Liver (tissue), 8 donors: ENCODE measurements at regions not wholly inside any gene's neighbourhood (a gene's known extent, or its start where the extent isn't known, plus 50 kb on each side); places are given as distances from the start of the nearest gene placed in this dataset.

Experiments used
- DNase-seq: peaks from one replicate; pipeline ENCODE4 v3.0.0-alpha.2; 2017; ENCODE audit warnings: low spot score
- H3K27ac ChIP-seq, 2 donors: one replicate each; pipeline ENCODE4 v1.7.0; 2013; ENCODE audit warnings: inconsistent platforms in 2 of 2, low read length in 2 of 2, control low read depth in 1 of 2, low read depth in 1 of 2, mild to moderate bottlenecking in 1 of 2
- H3K27me3 ChIP-seq, 4 donors: one replicate each; pipeline versions ENCODE4 v1.6.1 to v1.7.0; 2013; ENCODE audit warnings: low read length in 3 of 4, inconsistent platforms in 1 of 4, mild to moderate bottlenecking in 1 of 4, moderate library complexity in 1 of 4; ENCODE audit not compliant: control insufficient read depth in 4 of 4, insufficient read depth in 4 of 4
- H3K36me3 ChIP-seq, 4 donors: one replicate each; pipeline versions ENCODE4 v1.6.1 to v1.7.0; 2013; ENCODE audit warnings: low read length in 3 of 4, mild to moderate bottlenecking in 3 of 4, low read depth in 1 of 4, moderate library complexity in 1 of 4; ENCODE audit not compliant: control insufficient read depth in 4 of 4, insufficient read depth in 3 of 4
- H3K4me1 ChIP-seq, 4 donors: one replicate each; pipeline versions ENCODE4 v1.6.1 to v1.7.0; 2013; ENCODE audit warnings: low read length in 3 of 4, mild to moderate bottlenecking in 3 of 4, moderate library complexity in 1 of 4; ENCODE audit not compliant: control insufficient read depth in 4 of 4, insufficient read depth in 4 of 4
- H3K4me3 ChIP-seq, 3 donors: one replicate each; pipeline versions ENCODE4 v1.6.1 to v1.7.0; 2013; ENCODE audit warnings: low read length in 3 of 3, control low read depth in 1 of 3, low read depth in 1 of 3, mild to moderate bottlenecking in 1 of 3
- H3K9ac ChIP-seq, 2 donors: one replicate each; pipeline ENCODE4 v1.7.0; 2013; ENCODE audit warnings: low read length in 2 of 2, mild to moderate bottlenecking in 2 of 2, moderate library complexity in 2 of 2, control low read depth in 1 of 2, low read depth in 1 of 2
- H3K9me3 ChIP-seq, 4 donors: one replicate each; pipeline versions ENCODE4 v1.6.1 to v1.7.0; 2013; ENCODE audit warnings: low read length in 3 of 4; ENCODE audit not compliant: control insufficient read depth in 4 of 4
- EGR1 ChIP-seq, 2 donors: IDR thresholded peaks; 2 replicates each; pipeline ENCODE4 v1.6.1; 2016 to 2018; ENCODE audit warnings: antibody characterized with exemption in 2 of 2, low read depth in 2 of 2
- FOXA1 ChIP-seq: IDR thresholded peaks from 2 replicates; pipeline ENCODE4 v1.6.1; 2016; ENCODE audit warnings: antibody characterized with exemption
- FOXA2 ChIP-seq: IDR thresholded peaks from 2 replicates; pipeline ENCODE4 v1.6.1; 2016; ENCODE audit warnings: antibody characterized with exemption
- GABPA ChIP-seq, 2 donors: IDR thresholded peaks in 1 of 2; conservative IDR thresholded peaks in 1 of 2; 2 replicates each; pipeline ENCODE4 v1.6.1; 2016; ENCODE audit warnings: antibody characterized with exemption in 2 of 2, mild to moderate bottlenecking in 1 of 2, moderate library complexity in 1 of 2
- HNF4A ChIP-seq, 2 donors: conservative IDR thresholded peaks; 2 replicates each; pipeline ENCODE4 v1.6.1; 2016; ENCODE audit warnings: antibody characterized with exemption in 2 of 2, mild to moderate bottlenecking in 2 of 2
- HNF4G ChIP-seq: IDR thresholded peaks from 2 replicates; pipeline ENCODE4 v1.6.1; 2016; ENCODE audit warnings: antibody characterized with exemption
- JUND ChIP-seq, 2 donors: IDR thresholded peaks; 2 replicates each; pipeline ENCODE4 v1.6.1; 2016; ENCODE audit warnings: antibody characterized with exemption in 2 of 2
- NR2F2 ChIP-seq: IDR thresholded peaks from 2 replicates; pipeline ENCODE4 v1.6.1; 2016; ENCODE audit warnings: antibody characterized with exemption
- RAD21 ChIP-seq, 2 donors: IDR thresholded peaks; 2 replicates each; pipeline ENCODE4 v1.6.1; 2016; ENCODE audit warnings: antibody characterized with exemption in 2 of 2, mild to moderate bottlenecking in 2 of 2
- RXRA ChIP-seq, 2 donors: IDR thresholded peaks; 2 replicates each; pipeline ENCODE4 v1.6.1; 2017 to 2018; ENCODE audit warnings: antibody characterized with exemption in 2 of 2, mild to moderate bottlenecking in 1 of 2
- SP1 ChIP-seq: IDR thresholded peaks from 2 replicates; pipeline ENCODE4 v1.6.1; 2018; ENCODE audit warnings: antibody characterized with exemption, mild to moderate bottlenecking
- TAF1 ChIP-seq: conservative IDR thresholded peaks from 2 replicates; pipeline ENCODE4 v1.6.1; 2016; ENCODE audit warnings: antibody characterized with exemption, mild to moderate bottlenecking
- YY1 ChIP-seq: IDR thresholded peaks from 2 replicates; pipeline ENCODE4 v1.6.1; 2016; ENCODE audit warnings: antibody characterized with exemption, mild to moderate bottlenecking
- WGBS: extraction: QIAGEN DNeasy Blood & Tissue Kit; methylation state at CpG from one replicate; pipeline ENCODE4 v1.1.7; 2013; 5-methylcytosine and 5-hydroxymethylcytosine counted together
- TF ChIP-seq, protein P1 (sequence below): IDR thresholded peaks from 2 replicates; pipeline ENCODE4 v1.6.1; 2016; ENCODE audit warnings: antibody characterized with exemption, mild to moderate bottlenecking
- TF ChIP-seq, protein P2 (sequence below): IDR thresholded peaks from 2 replicates; pipeline ENCODE4 v1.6.1; 2016; ENCODE audit warnings: antibody characterized with exemption
- TF ChIP-seq, protein P3 (sequence below): IDR thresholded peaks from 2 replicates; pipeline ENCODE4 v1.6.1; 2016; ENCODE audit warnings: antibody characterized with exemption
- TF ChIP-seq, protein P4 (sequence below): IDR thresholded peaks from 2 replicates; pipeline ENCODE4 v1.6.1; 2016; ENCODE audit warnings: antibody characterized with exemption
- TF ChIP-seq, protein P5 (sequence below): fragments of 150-350 bp; IDR thresholded peaks from 2 replicates; pipeline ENCODE4 v1.5.1; 2017; ENCODE audit warnings: improper control_type of control experiment, low read depth, low read length; ENCODE audit not compliant: missing input control
- donor health status: healthy.
- donor health status: healthy.
- donor health status: healthy.
- donor health status: healthy.
- donor health status: healthy.

DNA sequence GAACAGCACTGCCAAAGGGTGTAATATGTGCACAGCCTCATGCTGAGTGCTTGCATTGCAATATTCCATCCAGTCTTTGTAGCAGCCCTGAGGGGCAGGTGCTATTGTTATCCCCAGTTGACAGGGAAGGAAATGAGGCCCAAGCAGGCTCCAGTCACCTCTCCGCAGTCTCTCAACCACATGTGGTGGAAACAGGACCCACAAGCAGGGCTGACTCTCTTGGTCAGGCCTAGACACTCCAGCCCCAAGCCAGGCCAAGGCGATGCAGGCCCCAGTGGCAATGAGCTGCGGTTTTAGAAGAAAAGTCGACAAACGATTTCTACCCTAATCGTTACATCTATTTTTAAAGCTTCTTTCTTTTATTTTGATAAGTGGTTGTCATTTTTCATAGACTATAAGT is 52.6 kb upstream of the GADD45A start:
- H3K4me3 ChIP-seq = no peak overlapping the region
- TF ChIP-seq, protein P1, sequence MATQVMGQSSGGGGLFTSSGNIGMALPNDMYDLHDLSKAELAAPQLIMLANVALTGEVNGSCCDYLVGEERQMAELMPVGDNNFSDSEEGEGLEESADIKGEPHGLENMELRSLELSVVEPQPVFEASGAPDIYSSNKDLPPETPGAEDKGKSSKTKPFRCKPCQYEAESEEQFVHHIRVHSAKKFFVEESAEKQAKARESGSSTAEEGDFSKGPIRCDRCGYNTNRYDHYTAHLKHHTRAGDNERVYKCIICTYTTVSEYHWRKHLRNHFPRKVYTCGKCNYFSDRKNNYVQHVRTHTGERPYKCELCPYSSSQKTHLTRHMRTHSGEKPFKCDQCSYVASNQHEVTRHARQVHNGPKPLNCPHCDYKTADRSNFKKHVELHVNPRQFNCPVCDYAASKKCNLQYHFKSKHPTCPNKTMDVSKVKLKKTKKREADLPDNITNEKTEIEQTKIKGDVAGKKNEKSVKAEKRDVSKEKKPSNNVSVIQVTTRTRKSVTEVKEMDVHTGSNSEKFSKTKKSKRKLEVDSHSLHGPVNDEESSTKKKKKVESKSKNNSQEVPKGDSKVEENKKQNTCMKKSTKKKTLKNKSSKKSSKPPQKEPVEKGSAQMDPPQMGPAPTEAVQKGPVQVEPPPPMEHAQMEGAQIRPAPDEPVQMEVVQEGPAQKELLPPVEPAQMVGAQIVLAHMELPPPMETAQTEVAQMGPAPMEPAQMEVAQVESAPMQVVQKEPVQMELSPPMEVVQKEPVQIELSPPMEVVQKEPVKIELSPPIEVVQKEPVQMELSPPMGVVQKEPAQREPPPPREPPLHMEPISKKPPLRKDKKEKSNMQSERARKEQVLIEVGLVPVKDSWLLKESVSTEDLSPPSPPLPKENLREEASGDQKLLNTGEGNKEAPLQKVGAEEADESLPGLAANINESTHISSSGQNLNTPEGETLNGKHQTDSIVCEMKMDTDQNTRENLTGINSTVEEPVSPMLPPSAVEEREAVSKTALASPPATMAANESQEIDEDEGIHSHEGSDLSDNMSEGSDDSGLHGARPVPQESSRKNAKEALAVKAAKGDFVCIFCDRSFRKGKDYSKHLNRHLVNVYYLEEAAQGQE = no peak
- TF ChIP-seq SP1 = no peak
- no peaks in the 10 kb centered on the region for H3K36me3 ChIP-seq
- DNase-seq = no peak
- no peak overlapping the region for H3K9ac ChIP-seq
- H3K9me3 ChIP-seq = no peaks in the 10 kb centered on the region
- no peaks in the 10 kb centered on the region for H3K27me3 ChIP-seq
- peaks cover 7 to 58% (median 50%) of the 10 kb centered on the region in 4 donors for H3K4me1 ChIP-seq
- H3K27ac ChIP-seq = peak overlapping the region; percentile 22 to 80
- WGBS = 87% methylated on average over 6 of the region's 6 CpGs

DNA sequence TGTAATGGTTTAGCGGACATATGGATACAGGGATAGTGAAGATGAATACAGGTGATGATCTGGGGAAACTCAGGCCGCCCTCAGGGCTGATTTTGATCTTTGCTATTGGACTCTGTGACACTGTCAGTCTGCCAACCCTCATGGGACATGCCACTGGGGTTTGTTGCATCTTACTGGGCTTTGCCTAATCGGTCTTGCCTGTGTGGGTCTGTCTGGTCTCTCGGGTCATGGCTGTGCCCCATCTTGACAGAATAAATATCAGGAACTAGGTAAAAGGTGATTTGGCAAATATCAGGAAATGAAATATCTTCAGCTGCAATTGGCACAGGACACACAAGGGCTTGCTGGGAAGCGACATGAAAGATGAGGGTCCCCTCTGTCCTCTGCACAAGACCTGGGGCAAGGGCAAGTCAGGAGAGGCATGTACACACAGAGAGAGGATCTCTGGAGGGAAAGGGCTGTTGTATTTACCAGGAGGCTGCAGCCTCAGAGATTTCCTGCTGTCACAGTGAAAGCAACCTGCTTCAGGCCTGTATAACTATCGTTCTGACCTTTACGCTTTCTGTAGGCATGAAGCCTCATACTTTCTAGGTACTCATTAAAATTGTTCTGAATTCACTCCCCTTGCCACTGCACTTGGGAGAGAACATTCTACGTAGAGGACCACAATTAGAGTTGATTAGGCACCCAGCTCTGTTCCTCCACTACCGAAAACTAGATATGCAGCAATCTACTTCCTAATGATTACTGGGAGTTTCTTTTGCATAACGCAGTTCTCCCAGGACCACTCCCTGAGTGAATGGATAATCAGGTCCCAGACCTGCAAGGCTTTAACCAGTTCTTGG is 52.0 kb upstream of the GADD45A start:
- no peaks in the 10 kb centered on the region for H3K36me3 ChIP-seq
- TF ChIP-seq FOXA1 (peak; percentile 19), RXRA (IDR thresholded peaks at IDR 0.05) (peak; percentile 97 to 99), YY1 (peak; percentile 38), RAD21 (IDR thresholded peaks at IDR 0.05) (peak; percentile 37 to 49), TAF1 (no peak), JUND (IDR thresholded peaks at IDR 0.05) (peak; percentile 56 to 85), HNF4G (peak; percentile 75), FOXA2 (peak; percentile 51), EGR1 (IDR thresholded peaks at IDR 0.05; ENCODE audit: low read depth in 2 of 2) (no peak), GABPA (IDR thresholded peaks at IDR 0.05 in 1 of 2, conservative IDR thresholded peaks at IDR 0.05 in 1 of 2) (peak in 1 of 2 donors; percentile 27), NR2F2 (peak; percentile 19), SP1 (peak; percentile 92), HNF4A (conservative IDR thresholded peaks at IDR 0.05) (peak; percentile 94 to 95)
- TF ChIP-seq, protein P2, sequence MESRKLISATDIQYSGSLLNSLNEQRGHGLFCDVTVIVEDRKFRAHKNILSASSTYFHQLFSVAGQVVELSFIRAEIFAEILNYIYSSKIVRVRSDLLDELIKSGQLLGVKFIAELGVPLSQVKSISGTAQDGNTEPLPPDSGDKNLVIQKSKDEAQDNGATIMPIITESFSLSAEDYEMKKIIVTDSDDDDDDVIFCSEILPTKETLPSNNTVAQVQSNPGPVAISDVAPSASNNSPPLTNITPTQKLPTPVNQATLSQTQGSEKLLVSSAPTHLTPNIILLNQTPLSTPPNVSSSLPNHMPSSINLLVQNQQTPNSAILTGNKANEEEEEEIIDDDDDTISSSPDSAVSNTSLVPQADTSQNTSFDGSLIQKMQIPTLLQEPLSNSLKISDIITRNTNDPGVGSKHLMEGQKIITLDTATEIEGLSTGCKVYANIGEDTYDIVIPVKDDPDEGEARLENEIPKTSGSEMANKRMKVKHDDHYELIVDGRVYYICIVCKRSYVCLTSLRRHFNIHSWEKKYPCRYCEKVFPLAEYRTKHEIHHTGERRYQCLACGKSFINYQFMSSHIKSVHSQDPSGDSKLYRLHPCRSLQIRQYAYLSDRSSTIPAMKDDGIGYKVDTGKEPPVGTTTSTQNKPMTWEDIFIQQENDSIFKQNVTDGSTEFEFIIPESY = peak; percentile 74
- TF ChIP-seq, protein P1 = no peak
- TF ChIP-seq, protein P3, sequence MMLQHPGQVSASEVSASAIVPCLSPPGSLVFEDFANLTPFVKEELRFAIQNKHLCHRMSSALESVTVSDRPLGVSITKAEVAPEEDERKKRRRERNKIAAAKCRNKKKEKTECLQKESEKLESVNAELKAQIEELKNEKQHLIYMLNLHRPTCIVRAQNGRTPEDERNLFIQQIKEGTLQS = peak; percentile 58
- TF ChIP-seq, protein P4, sequence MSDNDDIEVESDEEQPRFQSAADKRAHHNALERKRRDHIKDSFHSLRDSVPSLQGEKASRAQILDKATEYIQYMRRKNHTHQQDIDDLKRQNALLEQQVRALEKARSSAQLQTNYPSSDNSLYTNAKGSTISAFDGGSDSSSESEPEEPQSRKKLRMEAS = peak; percentile 73
- TF ChIP-seq, protein P5, sequence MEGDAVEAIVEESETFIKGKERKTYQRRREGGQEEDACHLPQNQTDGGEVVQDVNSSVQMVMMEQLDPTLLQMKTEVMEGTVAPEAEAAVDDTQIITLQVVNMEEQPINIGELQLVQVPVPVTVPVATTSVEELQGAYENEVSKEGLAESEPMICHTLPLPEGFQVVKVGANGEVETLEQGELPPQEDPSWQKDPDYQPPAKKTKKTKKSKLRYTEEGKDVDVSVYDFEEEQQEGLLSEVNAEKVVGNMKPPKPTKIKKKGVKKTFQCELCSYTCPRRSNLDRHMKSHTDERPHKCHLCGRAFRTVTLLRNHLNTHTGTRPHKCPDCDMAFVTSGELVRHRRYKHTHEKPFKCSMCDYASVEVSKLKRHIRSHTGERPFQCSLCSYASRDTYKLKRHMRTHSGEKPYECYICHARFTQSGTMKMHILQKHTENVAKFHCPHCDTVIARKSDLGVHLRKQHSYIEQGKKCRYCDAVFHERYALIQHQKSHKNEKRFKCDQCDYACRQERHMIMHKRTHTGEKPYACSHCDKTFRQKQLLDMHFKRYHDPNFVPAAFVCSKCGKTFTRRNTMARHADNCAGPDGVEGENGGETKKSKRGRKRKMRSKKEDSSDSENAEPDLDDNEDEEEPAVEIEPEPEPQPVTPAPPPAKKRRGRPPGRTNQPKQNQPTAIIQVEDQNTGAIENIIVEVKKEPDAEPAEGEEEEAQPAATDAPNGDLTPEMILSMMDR = no peak
- H3K4me3 ChIP-seq = no peak overlapping the region
- H3K27me3 ChIP-seq = no peaks in the 10 kb centered on the region
- H3K9me3 ChIP-seq = no peaks in the 10 kb centered on the region
- no peak for DNase-seq
- H3K4me1 ChIP-seq = peaks cover 7 to 60% (median 50%) of the 10 kb centered on the region in 4 donors
- H3K27ac ChIP-seq = peak overlapping the region; percentile 52 to 80
- H3K9ac ChIP-seq = peak overlapping the region in 1 of 2 donors; percentile 43
- WGBS = 28% methylated on average over 10 of the region's 10 CpGs
